Osteoblast (primary cell): ENCODE measurements at regions not wholly inside any gene's neighbourhood (a gene's known extent, or its start where the extent isn't known, plus 50 kb on each side); places are given as distances from the start of the nearest gene placed in this dataset.

Source experiments
- DNase-seq: peaks from one replicate; pipeline ENCODE4 v3.0.0; 2011; ENCODE audit warnings: low spot score, mixed read lengths; ENCODE audit not compliant: insufficient read length; ENCODE audit errors: missing footprints
- H2AFZ ChIP-seq: 2 replicates; pipeline ENCODE4 v1.6.0; 2011; ENCODE audit warnings: mild to moderate bottlenecking, low read length
- H3K27ac ChIP-seq: 2 replicates; pipeline ENCODE4 v1.5.1; 2011; ENCODE audit warnings: mild to moderate bottlenecking, low read depth, low read length, moderate library complexity
- H3K27me3 ChIP-seq: 2 replicates; pipeline ENCODE4 v1.6.0; 2012; ENCODE audit warnings: mild to moderate bottlenecking, control low read depth, inconsistent platforms, low read length, moderate library complexity; ENCODE audit not compliant: insufficient read depth
- H3K36me3 ChIP-seq: 2 replicates; pipeline ENCODE4 v1.5.1; 2011; ENCODE audit warnings: mild to moderate bottlenecking, low read length, control low read depth, moderate library complexity; ENCODE audit not compliant: insufficient read depth
- H3K4me1 ChIP-seq: 2 replicates; pipeline ENCODE4 v1.5.1; 2011; ENCODE audit warnings: mild to moderate bottlenecking, low read length, control low read depth, moderate library complexity; ENCODE audit not compliant: insufficient read depth
- H3K4me2 ChIP-seq: 2 replicates; pipeline ENCODE4 v1.6.0; 2011; ENCODE audit warnings: mild to moderate bottlenecking, low read length; ENCODE audit not compliant: insufficient read depth
- H3K4me3 ChIP-seq: fragments of 200-600 bp; sonication (generic); 3 replicates; pipeline ENCODE4 v1.5.1; 2012; ENCODE audit warnings: mild to moderate bottlenecking, low read length, inconsistent platforms; ENCODE audit not compliant: insufficient read depth
- H3K79me2 ChIP-seq: 2 replicates; pipeline ENCODE4 v1.6.0; 2012; ENCODE audit warnings: mild to moderate bottlenecking, low read length, control low read depth, inconsistent platforms; ENCODE audit not compliant: insufficient read depth
- H3K9me3 ChIP-seq: 2 replicates; pipeline ENCODE4 v1.5.1; 2011; ENCODE audit warnings: low read depth, low read length, control low read depth
- H4K20me1 ChIP-seq: 2 replicates; pipeline ENCODE4 v1.6.0; 2012; ENCODE audit warnings: mild to moderate bottlenecking, low read length, control low read depth; ENCODE audit not compliant: insufficient read depth
- TF ChIP-seq, protein P1 (sequence below): IDR thresholded peaks from 2 replicates; pipeline ENCODE4 v1.5.1; 2011; ENCODE audit warnings: mild to moderate bottlenecking, low read depth, low read length, moderate library complexity; ENCODE audit errors: extremely low read depth

DNA sequence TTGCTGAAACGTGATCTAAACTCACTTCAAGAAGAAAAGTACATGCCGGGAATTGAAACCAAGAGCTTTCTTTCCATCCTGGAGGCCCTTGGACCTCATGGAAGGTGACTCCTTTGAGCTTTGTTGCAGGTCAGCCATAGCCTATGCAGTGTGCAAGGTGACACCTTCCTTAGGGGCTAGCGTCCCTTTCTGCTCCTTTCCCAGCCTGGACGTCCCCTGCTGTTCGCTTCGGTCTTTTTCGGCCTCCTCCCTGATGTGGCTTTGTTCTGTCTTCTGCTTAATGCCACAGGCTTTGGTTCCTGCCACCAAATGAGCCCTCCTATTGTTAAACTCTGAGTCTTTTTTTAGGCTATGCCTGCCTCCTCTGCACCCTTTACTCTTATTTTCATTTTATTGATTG is 308.8 kb downstream of the BRINP2 start:
- Histone ChIP-seq H3K27ac (no peak overlapping the region), H3K9me3 (no peaks in the 10 kb centered on the region), H3K27me3 (no peaks in the 10 kb centered on the region), H3K4me1 (no peaks in the 10 kb centered on the region), H3K4me2 (no peak overlapping the region), H3K4me3 (no peak overlapping the region), H3K79me2 (no peaks in the 10 kb centered on the region), H3K36me3 (no peaks in the 10 kb centered on the region), H2AFZ (no peak overlapping the region), H4K20me1 (no peaks in the 10 kb centered on the region)
- DNase-seq = no peak
- TF ChIP-seq, protein P1, sequence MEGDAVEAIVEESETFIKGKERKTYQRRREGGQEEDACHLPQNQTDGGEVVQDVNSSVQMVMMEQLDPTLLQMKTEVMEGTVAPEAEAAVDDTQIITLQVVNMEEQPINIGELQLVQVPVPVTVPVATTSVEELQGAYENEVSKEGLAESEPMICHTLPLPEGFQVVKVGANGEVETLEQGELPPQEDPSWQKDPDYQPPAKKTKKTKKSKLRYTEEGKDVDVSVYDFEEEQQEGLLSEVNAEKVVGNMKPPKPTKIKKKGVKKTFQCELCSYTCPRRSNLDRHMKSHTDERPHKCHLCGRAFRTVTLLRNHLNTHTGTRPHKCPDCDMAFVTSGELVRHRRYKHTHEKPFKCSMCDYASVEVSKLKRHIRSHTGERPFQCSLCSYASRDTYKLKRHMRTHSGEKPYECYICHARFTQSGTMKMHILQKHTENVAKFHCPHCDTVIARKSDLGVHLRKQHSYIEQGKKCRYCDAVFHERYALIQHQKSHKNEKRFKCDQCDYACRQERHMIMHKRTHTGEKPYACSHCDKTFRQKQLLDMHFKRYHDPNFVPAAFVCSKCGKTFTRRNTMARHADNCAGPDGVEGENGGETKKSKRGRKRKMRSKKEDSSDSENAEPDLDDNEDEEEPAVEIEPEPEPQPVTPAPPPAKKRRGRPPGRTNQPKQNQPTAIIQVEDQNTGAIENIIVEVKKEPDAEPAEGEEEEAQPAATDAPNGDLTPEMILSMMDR = no peak

DNA sequence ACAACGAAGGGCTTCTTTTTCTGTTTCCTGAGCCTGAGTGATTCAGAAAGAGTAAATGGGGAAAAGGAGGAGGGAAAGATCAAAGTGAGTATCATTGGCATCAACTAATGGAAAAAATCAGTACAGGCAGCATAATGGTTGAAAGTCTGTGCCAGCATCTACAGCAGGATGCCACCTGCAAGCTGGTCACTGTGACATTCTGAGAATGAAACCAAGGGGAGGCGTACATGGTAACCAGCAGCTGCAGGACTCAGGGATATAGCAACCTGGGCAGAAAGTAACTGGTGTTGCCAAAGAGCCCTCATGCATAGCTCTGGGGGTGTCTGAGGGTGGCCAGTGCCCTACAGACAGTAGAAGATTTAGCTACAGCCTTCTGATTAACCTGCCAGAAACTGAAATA is 305.9 kb downstream of the BRINP2 start:
- Histone ChIP-seq H3K27ac (no peak overlapping the region), H3K4me3 (no peak overlapping the region), H3K9me3 (no peaks in the 10 kb centered on the region), H3K4me2 (no peak overlapping the region), H3K79me2 (no peaks in the 10 kb centered on the region), H3K36me3 (no peaks in the 10 kb centered on the region), H2AFZ (no peak overlapping the region), H3K27me3 (no peaks in the 10 kb centered on the region), H3K4me1 (no peaks in the 10 kb centered on the region), H4K20me1 (no peaks in the 10 kb centered on the region)
- TF ChIP-seq, protein P1 = no peak
- DNase-seq = no peak

DNA sequence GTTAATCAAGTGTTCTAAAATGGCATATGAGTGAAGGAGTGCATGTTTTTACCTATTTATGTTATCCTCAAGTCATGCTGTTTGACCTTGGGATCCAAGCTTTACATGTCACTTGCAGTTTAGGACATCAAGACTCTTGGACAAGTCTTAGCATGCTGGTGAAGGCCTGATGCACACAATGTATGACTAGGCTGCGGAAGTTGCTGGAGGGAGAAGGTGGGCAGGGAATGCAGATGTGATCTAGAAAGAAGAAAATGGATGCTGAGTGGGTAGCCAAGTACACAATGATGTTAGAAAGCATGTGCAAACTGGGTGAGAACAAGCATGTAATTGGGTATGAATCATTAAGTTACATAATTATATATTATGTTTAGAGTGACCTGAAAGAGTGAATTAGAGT is 301.8 kb downstream of the BRINP2 start:
- TF ChIP-seq, protein P1 = no peak
- Histone ChIP-seq H2AFZ (no peak overlapping the region), H3K79me2 (no peaks in the 10 kb centered on the region), H3K4me3 (no peak overlapping the region), H3K36me3 (no peaks in the 10 kb centered on the region), H3K4me1 (no peaks in the 10 kb centered on the region), H3K27me3 (no peaks in the 10 kb centered on the region), H4K20me1 (no peaks in the 10 kb centered on the region), H3K9me3 (no peaks in the 10 kb centered on the region), H3K27ac (no peak overlapping the region), H3K4me2 (no peak overlapping the region)
- no peak for DNase-seq

DNA sequence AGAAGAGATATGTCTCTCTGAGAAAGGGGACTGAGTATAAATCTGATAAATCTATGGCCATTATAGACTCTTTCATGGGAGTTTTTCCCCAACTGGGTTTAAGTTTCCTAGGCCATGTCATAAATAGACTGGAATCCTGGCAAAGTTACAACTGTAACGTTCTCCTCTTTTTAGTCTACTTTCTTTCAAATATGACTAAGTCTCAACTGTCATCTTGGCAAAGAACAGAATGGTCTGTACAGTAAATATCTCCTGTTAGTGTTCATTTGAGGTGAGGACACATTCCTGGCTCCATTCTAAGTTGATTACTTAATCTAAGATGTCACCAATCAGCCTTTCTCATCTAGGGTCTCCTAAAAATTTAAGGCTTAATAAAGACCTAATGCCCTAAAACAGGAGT is 300.5 kb downstream of the BRINP2 start:
- TF ChIP-seq, protein P1 = no peak

More for the DNA sequence above, 300.5 kb downstream of the BRINP2 start:
- Histone ChIP-seq H3K27me3 (no peaks in the 10 kb centered on the region), H3K79me2 (no peaks in the 10 kb centered on the region), H2AFZ (no peak overlapping the region), H3K36me3 (no peaks in the 10 kb centered on the region), H3K4me3 (no peak overlapping the region), H3K9me3 (no peaks in the 10 kb centered on the region), H3K4me2 (no peak overlapping the region), H4K20me1 (no peaks in the 10 kb centered on the region), H3K27ac (no peak overlapping the region), H3K4me1 (no peaks in the 10 kb centered on the region)
- no peak for DNase-seq
